GM15510 (cell line): ENCODE measurements at regions not wholly inside any gene's neighbourhood (a gene's known extent, or its start where the extent isn't known, plus 50 kb on each side); places are given as distances from the start of the nearest gene placed in this dataset.

Experiments used
- POLR2A ChIP-seq: IDR thresholded peaks from 3 replicates; pipeline ENCODE4 v1.6.1; 2011; ENCODE audit warnings: borderline replicate concordance; ENCODE audit not compliant: insufficient read length; ENCODE audit errors: extremely low read depth

DNA sequence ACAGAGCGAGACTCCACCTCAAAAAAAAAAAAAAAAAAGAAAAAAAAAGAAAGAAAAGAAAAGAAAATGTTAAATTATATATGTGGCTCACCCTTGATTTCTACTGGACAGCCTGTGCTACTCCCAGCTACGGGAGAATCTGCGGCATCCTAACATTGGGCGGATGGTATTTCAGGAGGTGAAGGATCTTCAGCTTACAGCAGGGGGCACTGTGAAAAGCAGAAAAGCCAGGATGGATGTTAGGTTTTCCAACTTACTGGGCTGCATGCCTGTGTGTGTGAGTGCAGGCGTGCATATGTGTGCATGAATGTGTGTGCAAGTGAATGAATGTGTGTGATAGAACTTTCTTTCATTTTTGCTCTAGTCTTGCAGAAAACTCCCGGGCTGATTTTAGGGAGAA, 1066.5 kb downstream of the TYW1 start:
- TF ChIP-seq POLR2A: no peak

DNA sequence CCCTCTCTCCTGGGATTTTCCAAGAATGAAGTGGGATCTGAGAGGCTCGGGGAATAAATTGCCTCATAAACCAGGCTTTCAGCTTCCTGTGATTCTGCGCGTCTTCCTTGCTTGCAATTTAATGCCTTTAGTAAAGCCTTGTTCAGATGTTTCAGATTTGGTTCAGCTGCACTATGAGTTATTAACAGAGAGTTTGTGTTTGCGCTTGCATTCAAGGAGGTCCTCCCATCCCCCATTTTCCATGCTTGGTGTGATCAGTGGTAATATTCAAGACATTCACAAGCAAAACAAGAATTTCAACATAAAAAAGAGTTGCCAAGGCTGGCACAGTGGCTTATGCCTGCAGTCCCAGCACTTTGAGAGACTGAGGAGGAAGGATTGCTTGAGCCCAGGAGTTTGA, 1068.9 kb downstream of the TYW1 start:
- TF ChIP-seq POLR2A: no peak

DNA sequence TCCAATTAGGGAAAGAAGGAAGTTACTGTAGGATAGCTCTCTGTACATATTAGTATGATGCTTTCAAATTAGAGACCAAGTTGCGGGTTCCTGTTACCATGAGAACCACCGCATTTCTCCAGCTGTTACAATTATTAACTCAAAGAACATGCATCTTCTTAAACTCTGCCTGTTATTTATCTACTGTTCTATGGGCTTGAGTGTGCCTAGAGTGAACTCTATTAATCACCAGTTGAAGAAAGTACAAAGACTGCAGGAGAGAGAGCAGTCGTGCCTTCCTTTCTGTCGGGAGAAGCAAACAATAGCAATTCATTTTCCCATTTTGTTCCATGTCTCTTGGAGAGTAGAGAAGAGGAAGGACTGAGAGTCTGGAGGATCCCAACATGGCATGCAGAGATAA, 1071.2 kb downstream of the TYW1 start:
- TF ChIP-seq POLR2A: no peak

DNA sequence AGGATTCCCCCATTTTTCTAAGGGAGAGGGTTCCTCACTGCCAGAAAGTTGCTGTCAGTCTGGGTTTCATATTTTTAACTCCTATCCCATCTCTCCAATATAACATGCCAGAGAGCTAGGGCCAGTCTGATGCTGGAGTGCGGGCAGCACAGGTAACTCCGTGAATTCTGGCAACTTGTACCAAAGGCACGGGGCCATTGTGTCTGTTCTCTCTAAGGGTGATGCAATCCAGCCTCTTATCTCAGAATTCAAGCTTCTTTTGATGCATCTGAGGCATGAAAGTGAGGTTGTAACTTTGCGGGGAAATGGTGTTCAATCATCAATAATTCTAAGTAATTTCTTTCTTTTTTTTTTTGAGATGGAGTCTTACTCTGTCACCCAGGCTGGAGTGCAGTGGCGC, 1074.4 kb downstream of the TYW1 start:
- no peak for TF ChIP-seq POLR2A

DNA sequence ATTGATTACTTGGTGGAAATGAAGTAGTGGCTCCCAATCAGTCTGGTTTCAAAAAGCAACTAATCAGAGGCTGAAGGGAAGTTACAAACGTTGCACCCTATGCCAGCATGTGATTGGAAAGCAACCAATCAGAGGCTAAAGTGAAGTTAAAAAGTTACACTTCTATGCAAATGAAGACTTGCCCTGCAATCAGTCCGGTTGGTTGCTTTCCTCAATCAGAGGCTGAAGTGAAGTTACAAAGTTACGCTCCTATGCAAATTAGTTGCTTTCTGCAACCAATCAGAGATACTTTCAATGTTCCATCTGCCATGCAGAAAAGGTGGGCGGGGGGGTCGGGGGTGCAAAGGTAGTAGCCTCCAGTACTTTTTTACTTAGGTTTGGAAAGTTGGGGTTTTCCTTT, 1077.1 kb downstream of the TYW1 start:
- no peak for TF ChIP-seq POLR2A

DNA sequence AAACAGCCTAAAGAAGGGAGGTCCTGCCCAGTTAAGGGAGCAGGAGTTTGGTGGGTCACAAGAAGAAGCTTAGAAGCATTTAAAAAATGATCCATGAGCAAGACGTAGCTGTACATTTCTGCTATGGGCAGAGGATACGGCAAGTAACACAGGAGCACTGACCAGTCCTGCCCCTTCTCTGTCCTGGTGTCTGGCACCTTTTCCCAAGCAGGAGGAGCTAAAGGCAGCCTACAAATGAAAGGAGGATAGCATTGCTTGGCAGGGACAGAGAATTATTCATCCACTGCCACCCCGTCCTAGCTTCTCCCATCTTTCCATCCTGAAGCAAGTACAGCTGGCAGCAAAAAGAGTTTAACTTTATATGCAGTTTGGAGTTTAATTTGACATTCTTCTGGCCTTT, 1077.6 kb downstream of the TYW1 start:
- TF ChIP-seq POLR2A: no peak

DNA sequence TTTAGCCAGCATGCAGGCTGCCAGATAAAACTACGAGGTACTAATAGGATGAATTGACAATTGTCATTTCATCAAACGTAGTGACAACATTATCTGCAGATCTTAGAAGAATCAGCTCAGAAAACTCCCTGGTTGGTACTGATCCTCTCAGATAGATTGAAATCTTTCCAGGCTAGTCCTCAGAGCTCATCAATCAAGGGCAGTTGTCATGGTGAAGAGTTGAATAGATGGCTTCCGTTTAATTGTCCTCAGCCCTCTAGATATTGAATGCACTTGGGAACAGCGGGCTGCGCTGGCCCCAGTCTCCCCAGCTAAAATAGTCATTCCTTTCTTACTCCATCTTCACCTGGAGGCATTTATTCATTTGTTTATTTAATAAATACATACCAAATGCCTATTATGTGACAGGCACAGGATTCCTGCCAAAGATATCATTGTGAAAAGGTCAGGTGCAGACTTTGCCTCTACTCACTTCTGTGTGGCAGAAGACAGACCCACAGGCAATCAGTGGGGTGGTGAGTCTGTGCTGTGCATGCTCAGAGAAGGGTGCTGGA, 1081.6 kb downstream of the TYW1 start:
- no peak for TF ChIP-seq POLR2A

DNA sequence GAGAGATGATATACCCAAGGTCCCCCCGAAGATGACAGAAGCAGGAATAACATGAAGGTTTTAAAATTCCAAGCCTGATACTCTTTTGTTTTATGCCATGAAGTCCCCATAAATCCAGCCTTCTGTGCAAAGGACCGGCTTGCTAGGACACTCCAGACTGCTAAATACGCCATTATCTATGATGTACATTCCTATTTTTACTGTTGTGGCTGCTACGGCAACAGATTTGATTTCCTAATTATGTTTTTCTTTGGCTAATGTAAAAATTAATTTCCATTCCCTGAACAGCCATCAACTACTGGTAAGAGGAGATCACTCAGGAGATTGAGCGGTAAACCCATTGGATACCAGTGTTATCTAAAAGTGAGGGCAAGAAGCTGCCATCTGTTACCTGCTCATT, 1090.8 kb downstream of the TYW1 start:
- no peak for TF ChIP-seq POLR2A

DNA sequence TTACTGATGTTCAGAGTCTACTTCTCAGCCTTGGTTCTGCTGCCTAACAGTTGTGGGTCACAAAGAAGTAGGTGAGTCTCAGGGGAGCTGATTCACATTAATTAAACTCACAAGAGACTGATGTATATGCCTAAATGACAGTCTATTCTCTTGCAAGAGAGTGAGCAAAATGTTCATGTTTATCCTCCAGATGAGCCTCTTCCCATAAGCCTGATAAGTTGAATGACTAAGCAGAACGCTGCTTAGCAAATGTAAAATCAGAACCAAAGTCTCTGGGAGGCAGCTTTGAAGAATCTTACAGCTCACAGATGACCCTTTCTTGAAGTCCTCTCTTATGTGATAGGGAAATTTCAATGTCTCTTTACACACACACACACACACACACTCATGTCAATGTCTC, 1092.2 kb downstream of the TYW1 start:
- no peak for TF ChIP-seq POLR2A

DNA sequence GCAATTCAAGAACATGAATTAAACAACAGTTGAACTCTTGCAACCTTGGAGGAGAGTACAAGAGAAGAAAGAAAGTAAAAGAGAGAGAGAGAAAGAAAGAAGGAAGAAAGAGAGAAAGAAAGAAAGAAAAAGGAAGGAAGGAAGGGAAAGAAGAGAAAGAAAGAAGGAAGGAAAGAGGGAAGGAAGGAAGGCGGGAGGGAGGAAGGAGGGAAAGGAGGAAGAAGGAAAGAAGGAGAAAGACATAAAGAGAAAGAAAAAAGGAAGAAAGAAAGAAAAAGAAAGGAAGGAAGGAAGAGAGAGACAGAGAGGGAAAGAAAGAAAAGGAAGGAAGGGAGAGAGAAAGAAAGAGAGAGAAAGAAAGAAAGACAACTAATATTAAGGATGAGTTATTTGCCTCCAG, 1106.7 kb downstream of the TYW1 start:
- no peak for TF ChIP-seq POLR2A

DNA sequence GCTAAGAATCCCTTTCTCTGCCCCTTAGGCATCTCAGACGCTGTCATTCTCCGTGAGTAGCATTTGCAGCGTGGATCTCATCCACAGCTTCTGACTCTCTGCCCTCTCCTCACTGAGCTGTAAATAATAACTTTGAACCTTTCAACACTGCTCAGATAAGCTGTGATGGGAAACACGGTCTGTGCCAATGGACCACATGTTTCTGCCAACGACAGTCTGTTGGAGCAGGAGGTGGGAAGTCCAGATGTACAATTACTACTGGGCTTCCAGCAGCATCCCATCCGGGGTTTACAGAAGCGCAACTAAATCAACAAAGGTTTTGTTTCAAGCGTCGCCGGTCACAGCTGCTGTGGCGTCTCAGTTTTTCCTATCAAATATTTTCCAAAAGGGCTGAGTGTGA, 1110.6 kb downstream of the TYW1 start:
- TF ChIP-seq POLR2A: no peak

DNA sequence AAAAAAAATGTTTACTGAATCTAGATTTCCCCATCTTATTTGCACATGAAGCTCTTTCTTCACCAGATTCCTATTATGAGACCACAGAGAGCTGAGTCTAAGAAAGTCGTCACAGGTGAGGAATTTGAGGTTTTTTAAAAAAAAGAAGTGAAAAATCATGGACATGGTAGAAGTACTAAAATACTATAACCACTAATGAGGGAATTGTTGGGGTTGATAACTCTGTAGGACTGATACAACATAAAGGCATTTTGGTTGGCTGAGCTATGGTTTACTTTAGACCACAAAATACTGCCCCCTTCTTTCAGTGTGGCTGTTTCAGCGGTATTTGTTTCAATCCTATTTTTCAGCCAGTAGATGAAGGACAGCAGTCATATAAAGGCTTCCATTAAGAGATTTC, 1111.3 kb downstream of the TYW1 start:
- no peak for TF ChIP-seq POLR2A

DNA sequence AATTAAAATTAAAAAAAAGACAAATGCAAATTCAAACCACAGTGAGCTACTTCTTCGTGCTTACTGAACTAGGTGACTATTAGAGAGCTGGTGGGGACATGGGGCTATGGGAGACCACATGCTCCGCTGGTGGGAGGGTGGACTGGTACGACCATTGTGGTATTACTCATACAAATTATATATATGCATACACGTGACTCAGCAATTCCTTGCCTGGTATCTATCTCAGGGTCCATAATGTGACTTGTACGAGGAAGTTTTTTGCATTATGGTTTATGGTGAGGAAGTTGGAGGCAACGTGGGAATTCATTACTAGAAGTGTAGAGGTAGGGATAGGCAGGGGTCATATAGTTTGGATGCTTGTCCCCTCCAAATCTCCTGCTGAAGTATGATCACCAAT, 1112.7 kb downstream of the TYW1 start:
- TF ChIP-seq POLR2A: no peak

DNA sequence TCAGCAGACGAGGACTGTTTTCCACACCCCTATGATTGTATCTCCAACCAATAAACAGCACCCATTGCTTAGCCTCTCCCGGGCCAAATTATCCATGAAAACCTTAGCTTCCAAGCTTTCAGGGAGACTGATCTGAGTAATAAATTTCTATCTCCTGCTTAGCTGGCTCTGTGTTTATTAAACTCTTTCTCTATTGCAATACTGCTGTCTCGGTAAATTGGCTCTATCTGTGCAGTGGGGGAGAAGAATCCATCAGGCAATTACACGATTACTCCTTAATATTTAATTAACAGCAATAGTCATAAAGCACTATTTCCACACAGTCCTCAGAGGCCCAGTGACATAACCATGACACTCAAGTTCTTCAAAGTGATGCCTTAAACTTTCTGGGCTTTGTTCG, 1122.8 kb downstream of the TYW1 start:
- TF ChIP-seq POLR2A: no peak

DNA sequence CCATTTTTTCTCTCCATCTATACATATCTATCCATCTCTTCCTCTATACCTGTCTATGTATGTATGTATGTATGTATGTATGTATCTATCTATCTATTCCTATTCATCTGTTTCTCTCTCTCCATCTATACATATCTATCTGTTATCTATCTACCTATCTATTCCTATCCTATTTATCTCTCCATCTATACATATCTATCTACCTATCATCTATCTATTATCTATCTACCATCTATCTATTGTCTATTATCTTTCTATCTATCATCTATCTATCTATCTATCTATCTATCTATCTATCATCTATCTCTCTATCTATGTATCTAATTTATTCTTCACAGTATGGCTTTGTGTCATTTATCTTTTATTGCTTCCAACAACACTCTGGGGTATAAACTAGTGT, 1124.4 kb downstream of the TYW1 start:
- TF ChIP-seq POLR2A: no peak

DNA sequence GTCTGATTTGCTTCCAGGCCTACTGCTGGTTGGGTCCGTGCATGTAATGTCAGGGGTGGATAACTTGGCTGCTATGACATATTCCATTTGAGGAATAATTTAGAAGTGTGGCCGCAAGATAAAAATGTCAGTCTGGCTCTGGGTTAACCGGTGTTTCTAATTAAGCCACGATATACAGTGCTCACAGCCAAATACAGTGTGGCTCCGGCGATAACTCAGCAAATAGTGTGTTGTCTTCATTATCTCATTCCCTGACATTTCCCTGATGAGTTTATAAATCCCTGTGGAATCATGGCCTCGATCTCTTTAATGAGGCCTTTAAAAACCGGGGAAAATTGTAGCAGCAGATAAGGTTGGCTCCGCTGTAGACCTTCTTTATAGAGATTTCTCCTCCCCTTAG, 1125.0 kb downstream of the TYW1 start:
- TF ChIP-seq POLR2A: no peak

DNA sequence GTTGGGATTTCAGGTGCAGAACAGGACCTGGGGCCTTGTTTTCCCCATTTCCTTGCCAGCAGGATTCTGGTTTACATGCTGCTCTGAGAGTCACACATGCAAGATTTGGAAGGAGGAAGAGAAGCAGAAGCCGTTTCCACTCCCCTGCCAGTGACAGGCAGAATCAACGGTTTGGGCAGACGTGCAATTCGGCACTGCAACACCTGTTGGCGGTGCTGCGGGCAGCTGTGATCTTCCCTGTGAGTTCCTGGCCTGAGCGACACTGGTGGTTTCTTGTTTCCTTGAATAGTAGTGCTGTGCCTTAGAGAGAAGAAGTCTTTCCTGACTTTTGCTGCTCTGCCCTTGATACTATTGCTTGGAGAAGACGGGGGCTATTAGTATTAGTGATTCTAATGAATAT, 1126.2 kb downstream of the TYW1 start:
- no peak for TF ChIP-seq POLR2A
